Tibial nerve (tissue), 3 donors: ENCODE measurements at regions not wholly inside any gene's neighbourhood (a gene's known extent, or its start where the extent isn't known, plus 50 kb on each side); places are given as distances from the start of the nearest gene placed in this dataset.

Source experiments
- POLR2A ChIP-seq, 2 donors: fragments of 450-650 bp; IDR thresholded peaks; one replicate each; pipeline ENCODE4 v1.6.1; 2017; ENCODE audit warnings: antibody characterized with exemption in 2 of 2, mild to moderate bottlenecking in 2 of 2, moderate library complexity in 2 of 2
- TF ChIP-seq, protein P1 (sequence below), 5 experiments: fragments of 200-600 bp in 3 of 5; fragments of 450-650 bp in 2 of 5; sonication (generic) in 3 of 5; IDR thresholded peaks; one replicate each; pipeline ENCODE4 v1.5.1; 2016 to 2019; ENCODE audit warnings: antibody characterized with exemption in 5 of 5, mild to moderate bottlenecking in 3 of 5, moderate library complexity in 2 of 5

DNA sequence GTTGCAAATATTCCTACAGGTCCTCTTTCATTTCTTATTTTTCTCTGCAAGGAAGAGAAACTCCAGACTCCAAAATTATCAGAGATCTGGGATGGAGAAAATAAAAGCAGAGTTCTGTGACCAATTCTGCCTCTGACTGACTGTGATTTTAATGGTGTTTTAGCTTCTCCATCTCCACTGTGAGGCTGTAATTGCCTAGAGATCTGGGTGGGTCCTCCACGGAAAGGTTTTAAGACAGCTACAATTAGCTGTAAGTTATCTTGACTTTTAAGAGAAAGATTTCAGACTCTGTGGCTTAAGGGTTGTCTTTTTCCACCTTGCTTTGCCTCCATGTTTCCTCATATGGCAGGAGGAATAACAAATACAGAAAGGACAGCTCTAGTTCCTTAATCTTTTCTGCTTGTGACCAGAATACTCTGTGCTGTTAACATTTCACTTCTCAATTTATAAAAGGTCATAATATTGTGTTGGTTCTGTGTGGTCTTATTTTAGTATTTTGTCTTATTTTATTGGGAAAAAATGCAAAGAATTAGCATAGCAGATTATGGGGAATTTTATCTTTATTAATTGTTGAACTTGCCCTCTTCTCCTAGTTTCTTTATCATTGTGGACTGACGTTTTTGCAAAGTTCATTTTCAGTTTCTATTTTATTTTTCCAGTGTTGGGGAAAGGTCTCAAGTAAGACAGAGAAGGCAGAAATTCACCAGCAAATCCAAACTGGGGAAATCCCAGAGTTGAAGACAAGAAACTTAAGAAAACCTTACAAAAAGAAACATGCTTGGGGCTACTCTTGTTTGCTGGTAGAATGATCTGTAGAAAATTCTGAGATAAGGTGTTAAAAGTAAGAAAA lies 157.9 kb downstream of the RAP2B start:
- TF ChIP-seq POLR2A (IDR thresholded peaks at IDR 0.05) = no peak
- TF ChIP-seq, protein P1, sequence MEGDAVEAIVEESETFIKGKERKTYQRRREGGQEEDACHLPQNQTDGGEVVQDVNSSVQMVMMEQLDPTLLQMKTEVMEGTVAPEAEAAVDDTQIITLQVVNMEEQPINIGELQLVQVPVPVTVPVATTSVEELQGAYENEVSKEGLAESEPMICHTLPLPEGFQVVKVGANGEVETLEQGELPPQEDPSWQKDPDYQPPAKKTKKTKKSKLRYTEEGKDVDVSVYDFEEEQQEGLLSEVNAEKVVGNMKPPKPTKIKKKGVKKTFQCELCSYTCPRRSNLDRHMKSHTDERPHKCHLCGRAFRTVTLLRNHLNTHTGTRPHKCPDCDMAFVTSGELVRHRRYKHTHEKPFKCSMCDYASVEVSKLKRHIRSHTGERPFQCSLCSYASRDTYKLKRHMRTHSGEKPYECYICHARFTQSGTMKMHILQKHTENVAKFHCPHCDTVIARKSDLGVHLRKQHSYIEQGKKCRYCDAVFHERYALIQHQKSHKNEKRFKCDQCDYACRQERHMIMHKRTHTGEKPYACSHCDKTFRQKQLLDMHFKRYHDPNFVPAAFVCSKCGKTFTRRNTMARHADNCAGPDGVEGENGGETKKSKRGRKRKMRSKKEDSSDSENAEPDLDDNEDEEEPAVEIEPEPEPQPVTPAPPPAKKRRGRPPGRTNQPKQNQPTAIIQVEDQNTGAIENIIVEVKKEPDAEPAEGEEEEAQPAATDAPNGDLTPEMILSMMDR (IDR thresholded peaks at IDR 0.05) = no peak
